Right lobe of liver (tissue), 6 donors: ENCODE measurements at regions not wholly inside any gene's neighbourhood (a gene's known extent, or its start where the extent isn't known, plus 50 kb on each side); places are given as distances from the start of the nearest gene placed in this dataset.

Source experiments
- ATAC-seq, 4 donors: fragments of 200-7000 bp; cut with Tn5 transposase; one replicate each; pipeline ENCODE4 v1.9.1; 2020; ENCODE audit warnings: mild to moderate bottlenecking in 4 of 4, moderate library complexity in 4 of 4
- DNase-seq, 3 donors: peaks; one replicate each; pipeline ENCODE4 v3.0.0-alpha.2; 2020
- H3K27ac ChIP-seq, 3 donors: fragments of 200-600 bp; one replicate each; pipeline ENCODE4 v1.8.0; 2022
- H3K27me3 ChIP-seq, 2 donors: fragments of 200-600 bp; one replicate each; pipeline ENCODE4 v1.8.0; 2022
- H3K36me3 ChIP-seq, 4 donors: fragments of 200-600 bp; sonication (generic) in 1 of 4; one replicate each; pipeline versions ENCODE4 v1.5.1 to v1.8.0; 2017 to 2022; ENCODE audit warnings: control low read depth in 1 of 4
- H3K4me1 ChIP-seq, 4 donors: fragments of 200-600 bp; sonication (generic) in 1 of 4; one replicate each; pipeline versions ENCODE4 v1.5.1 to v1.8.0; 2017 to 2022; ENCODE audit warnings: control low read depth in 1 of 4
- H3K4me3 ChIP-seq, 3 donors: fragments of 200-600 bp; one replicate each; pipeline ENCODE4 v1.8.0; 2022
- H3K9me3 ChIP-seq, 4 donors: fragments of 200-600 bp; sonication (generic) in 1 of 4; one replicate each; pipeline versions ENCODE4 v1.5.1 to v1.8.0; 2017 to 2022; ENCODE audit warnings: control low read depth in 1 of 4
- POLR2A ChIP-seq: fragments of 450-650 bp; IDR thresholded peaks from one replicate; pipeline ENCODE4 v1.6.1; 2017; ENCODE audit warnings: antibody characterized with exemption, mild to moderate bottlenecking
- WGBS: methylation state at CpG from one replicate; pipeline ENCODE4 v1.1.6; 2018; ENCODE audit warnings: low coverage, low lambda C conversion rate; ENCODE audit not compliant: insufficient coverage; ENCODE audit errors: missing lambda C conversion rate; 5-methylcytosine and 5-hydroxymethylcytosine counted together
- intact Hi-C, 2 donors: fragments of 100-400 bp; cut with DNase I; formaldehyde crosslinking; loops; one replicate each; pipeline versions ENCODE4 v1.11.2 to v1.14.1; 2022
- TF ChIP-seq, protein P1 (sequence below), 4 donors: fragments of 200-600 bp in 3 of 4; fragments of 450-650 bp in 1 of 4; IDR thresholded peaks; one replicate each; pipeline versions ENCODE4 v1.5.1 to v1.8.0; 2016 to 2022; ENCODE audit warnings: antibody characterized with exemption in 4 of 4, mild to moderate bottlenecking in 2 of 4
- donor health status: DM: no; HTN: yes; CAD: no.
- donor health status: DM: no; HTN: no; CAD: no.
- donor health status: DM: no; HTN: no; CAD: no.
- donor health status: DM: no; HTN: yes; CAD: no.
- donor health status: DM: no; HTN: yes; CAD: no.

DNA sequence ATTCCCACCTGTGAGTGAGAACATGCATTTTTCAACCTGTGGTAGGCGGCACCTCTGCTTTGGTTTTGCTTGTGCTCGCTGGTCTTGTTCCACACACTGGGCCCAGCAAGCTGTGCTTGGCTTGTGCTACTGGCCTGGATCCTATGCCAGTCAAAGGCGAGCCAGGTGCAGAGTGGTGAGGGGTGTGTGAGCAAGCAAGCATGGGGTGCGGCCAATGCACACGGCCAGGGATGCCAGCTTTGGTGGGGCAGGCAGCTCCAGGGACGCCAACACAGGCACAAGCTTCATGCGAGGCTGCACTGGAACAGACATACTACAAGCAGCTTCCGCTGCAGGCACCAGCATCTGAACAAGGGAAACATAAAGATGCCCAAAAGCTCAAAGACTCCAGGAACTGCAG, 654.9 kb upstream of the EYS start:
- DNase-seq (no peak), ATAC-seq (no peak)
- Histone ChIP-seq H3K27ac (no peak overlapping the region), H3K36me3 (no peaks in the 10 kb centered on the region), H3K4me1 (no peaks in the 10 kb centered on the region), H3K9me3 (no peaks in the 10 kb centered on the region), H3K4me3 (no peak overlapping the region), H3K27me3 (no peaks in the 10 kb centered on the region)
- intact Hi-C loops: no loop called here
- 73% methylated on average over 3 of the region's 8 CpGs for WGBS
- TF ChIP-seq POLR2A: no peak
- TF ChIP-seq, protein P1, sequence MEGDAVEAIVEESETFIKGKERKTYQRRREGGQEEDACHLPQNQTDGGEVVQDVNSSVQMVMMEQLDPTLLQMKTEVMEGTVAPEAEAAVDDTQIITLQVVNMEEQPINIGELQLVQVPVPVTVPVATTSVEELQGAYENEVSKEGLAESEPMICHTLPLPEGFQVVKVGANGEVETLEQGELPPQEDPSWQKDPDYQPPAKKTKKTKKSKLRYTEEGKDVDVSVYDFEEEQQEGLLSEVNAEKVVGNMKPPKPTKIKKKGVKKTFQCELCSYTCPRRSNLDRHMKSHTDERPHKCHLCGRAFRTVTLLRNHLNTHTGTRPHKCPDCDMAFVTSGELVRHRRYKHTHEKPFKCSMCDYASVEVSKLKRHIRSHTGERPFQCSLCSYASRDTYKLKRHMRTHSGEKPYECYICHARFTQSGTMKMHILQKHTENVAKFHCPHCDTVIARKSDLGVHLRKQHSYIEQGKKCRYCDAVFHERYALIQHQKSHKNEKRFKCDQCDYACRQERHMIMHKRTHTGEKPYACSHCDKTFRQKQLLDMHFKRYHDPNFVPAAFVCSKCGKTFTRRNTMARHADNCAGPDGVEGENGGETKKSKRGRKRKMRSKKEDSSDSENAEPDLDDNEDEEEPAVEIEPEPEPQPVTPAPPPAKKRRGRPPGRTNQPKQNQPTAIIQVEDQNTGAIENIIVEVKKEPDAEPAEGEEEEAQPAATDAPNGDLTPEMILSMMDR (IDR thresholded peaks at IDR 0.05): no peak

DNA sequence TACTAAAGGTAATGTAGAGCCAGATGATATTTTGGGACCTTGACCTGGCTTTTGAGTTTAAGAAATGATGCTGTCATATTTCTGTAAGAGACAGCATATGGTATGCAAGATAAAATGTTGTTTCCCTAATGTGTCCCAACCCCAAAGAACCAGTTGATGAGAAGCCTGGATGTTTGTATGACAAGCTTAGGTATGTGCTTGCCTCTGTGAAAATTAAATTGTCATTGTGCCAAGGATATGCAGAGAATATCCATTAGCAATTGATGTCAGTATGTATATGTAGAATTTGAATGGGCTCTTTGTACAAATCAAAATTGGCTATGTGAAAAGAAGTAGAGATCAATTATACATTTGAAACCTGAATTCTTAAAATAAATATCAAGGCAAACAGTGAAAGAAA, 650.8 kb upstream of the EYS start:
- Histone ChIP-seq H3K4me1 (no peaks in the 10 kb centered on the region), H3K4me3 (no peak overlapping the region), H3K27ac (no peak overlapping the region), H3K27me3 (no peaks in the 10 kb centered on the region), H3K9me3 (no peaks in the 10 kb centered on the region), H3K36me3 (no peaks in the 10 kb centered on the region)
- intact Hi-C loops: no loop called here
- no peak for TF ChIP-seq POLR2A
- TF ChIP-seq, protein P1 (IDR thresholded peaks at IDR 0.05): no peak
- ATAC-seq (no peak), DNase-seq (no peak)

DNA sequence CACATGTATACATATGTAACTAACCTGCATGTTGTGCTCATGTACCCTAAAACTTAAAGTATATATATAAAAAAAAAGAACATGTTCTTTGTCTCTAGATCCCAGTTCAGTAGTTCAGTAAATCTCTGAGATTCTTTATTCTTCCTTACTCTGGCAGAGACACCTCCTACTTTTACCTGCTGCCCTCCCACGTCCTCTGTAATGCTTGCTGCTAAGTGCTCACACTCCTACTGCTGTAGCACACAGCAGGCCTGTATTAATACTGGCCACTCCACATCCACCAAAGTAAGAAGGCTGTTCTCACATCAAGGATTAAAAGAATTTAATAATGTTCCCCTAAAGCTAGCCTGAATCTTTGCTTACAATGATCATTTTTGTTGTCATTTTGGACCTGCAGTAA, 648.4 kb upstream of the EYS start:
- Histone ChIP-seq H3K36me3 (no peaks in the 10 kb centered on the region), H3K27ac (no peak overlapping the region), H3K4me1 (no peaks in the 10 kb centered on the region), H3K9me3 (no peaks in the 10 kb centered on the region), H3K4me3 (no peak overlapping the region), H3K27me3 (no peaks in the 10 kb centered on the region)
- ATAC-seq (no peak), DNase-seq (no peak)
- intact Hi-C loops: no loop called here
- 40% methylated on average over 1 of the region's 1 CpG for whole genome bisulfite sequencing
- no peak for TF ChIP-seq POLR2A
- TF ChIP-seq, protein P1 (IDR thresholded peaks at IDR 0.05): no peak

DNA sequence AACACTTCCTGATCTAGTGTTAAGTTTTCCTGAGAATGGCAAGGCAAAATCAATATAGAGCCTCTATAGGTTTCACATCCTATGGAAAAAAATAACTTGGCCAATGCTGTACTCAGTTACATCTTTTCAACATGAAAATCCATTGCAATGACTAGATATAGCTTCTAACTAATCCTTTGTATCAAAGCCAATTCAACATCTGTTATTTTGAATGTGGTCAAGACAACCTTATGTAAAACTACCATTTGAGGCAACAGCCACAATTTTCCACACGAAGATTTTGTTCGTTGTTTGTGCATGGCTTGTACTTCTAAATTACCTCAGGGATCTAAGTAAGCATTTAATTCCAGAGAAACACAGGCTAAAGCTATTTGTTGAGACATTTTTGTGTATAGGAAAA, 637.8 kb upstream of the EYS start:
- DNase-seq (no peak), ATAC-seq (no peak)
- H3K36me3 ChIP-seq: no peaks in the 10 kb centered on the region
- no peak overlapping the region for H3K4me3 ChIP-seq
- TF ChIP-seq, protein P1 (IDR thresholded peaks at IDR 0.05): no peak
- no peak for TF ChIP-seq POLR2A
- WGBS: 8% methylated on average over 2 of the region's 2 CpGs
- H3K9me3 ChIP-seq: no peaks in the 10 kb centered on the region
- intact Hi-C loops: no loop called here
- no peaks in the 10 kb centered on the region for H3K4me1 ChIP-seq
- H3K27me3 ChIP-seq: no peaks in the 10 kb centered on the region
- H3K27ac ChIP-seq: no peak overlapping the region

DNA sequence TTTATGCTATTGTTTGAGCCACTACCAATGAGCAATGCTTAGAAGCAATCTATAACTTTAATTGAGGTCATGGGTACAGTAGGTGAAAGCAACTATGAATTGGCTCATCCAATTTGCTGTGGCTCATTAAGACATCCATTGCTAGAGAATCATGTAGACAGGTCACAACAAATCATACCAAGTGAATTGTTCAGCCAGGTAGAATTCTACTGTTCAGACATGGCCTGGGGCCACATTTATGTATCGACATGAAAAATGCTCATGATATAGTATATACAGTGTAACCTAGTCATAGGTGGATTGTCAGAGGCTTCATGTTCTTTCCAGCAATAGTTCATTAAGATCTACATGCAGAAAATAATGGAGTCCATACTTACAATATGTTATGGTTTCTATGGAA, 633.7 kb upstream of the EYS start:
- DNase-seq: no peak
- no peak for TF ChIP-seq POLR2A
- TF ChIP-seq, protein P1 (IDR thresholded peaks at IDR 0.05): no peak
- no peaks in the 10 kb centered on the region for H3K9me3 ChIP-seq
- H3K27me3 ChIP-seq: no peaks in the 10 kb centered on the region
- no peak overlapping the region for H3K27ac ChIP-seq
- intact Hi-C loops: no loop called here
- WGBS: 57% methylated on average over 1 of the region's 1 CpG
- no peak for ATAC-seq
- no peaks in the 10 kb centered on the region for H3K4me1 ChIP-seq
- H3K4me3 ChIP-seq: no peak overlapping the region
- H3K36me3 ChIP-seq: no peaks in the 10 kb centered on the region
